ENCODE measurements at regions not wholly inside any gene's neighbourhood (a gene's known extent, or its start where the extent isn't known, plus 50 kb on each side); places are given as distances from the start of the nearest gene placed in this dataset.

DNA sequence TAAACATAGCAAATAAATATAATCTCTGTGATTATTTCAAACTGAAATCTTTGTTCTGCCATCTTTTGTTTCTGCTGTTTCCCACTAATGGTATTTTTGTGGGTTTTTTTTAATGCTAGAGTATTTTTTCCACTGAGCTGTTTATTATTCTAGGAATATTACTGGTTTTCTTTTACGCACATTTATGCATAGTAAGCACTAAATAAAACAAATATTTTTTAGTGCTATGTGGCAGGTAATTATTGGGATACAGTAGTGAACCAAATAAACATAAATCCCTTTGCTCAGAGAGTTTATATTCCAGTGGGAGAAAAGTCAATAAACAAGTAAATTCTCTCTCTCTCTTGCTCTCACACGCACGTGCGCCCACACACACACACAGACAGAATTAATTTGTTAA is 397.4 kb downstream of the PRDM5 start:
- DNase-seq: no peak

DNA sequence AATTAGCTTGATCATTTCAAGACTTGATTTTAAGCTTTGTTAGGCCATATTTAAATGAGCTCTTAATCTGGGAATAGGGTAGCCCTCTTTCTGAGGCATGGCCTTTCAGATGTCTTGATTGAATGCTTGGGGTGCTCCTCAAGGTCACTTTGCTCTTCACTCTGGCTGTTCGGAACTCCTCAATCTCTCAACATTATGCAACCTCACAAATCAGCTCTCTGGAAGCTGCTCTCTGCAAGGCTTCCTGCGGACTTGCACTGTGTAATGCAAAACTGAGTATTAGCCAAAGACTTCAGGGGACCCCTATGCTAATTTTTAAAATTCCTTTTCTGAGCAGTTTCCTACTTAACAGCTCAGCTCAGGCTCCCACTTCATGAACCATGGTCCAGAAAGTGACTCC is 398.3 kb downstream of the PRDM5 start:
- DNase-seq: no peak

- no peak for DNase-seq
These were observed 401.8 kb downstream of the PRDM5 start for GRCh38 chr4:120520761-120521160.

- DNase-seq: no peak
These were observed 404.6 kb downstream of the PRDM5 start for GRCh38 chr4:120517966-120518365.

DNA sequence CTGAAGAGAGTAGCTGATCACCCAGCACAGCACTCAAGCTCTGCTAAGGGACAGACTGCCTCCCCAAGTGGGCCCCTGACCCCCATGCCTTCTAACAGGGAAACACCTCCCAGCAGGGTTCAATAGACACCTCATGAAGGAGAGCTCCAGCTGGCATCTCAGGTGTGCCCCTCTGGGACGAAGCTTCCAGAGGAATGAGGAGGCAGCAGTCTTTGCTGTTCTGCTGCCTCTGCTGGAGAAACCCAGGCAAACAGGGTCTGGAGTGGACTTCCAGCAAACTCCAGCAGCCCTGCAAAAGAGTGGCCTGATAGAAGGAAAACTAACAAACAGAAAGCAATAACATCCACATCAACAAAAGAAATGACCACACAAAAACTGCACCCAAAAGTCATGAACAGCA is 412.8 kb downstream of the PRDM5 start:
- DNase-seq: no peak

- DNase-seq: no peak
These were observed 413.3 kb downstream of the PRDM5 start for GRCh38 chr4:120509222-120509621.

GRCh38 chr4:120508036-120508435 is 414.5 kb downstream of the PRDM5 start:
- no peak for DNase-seq

DNA sequence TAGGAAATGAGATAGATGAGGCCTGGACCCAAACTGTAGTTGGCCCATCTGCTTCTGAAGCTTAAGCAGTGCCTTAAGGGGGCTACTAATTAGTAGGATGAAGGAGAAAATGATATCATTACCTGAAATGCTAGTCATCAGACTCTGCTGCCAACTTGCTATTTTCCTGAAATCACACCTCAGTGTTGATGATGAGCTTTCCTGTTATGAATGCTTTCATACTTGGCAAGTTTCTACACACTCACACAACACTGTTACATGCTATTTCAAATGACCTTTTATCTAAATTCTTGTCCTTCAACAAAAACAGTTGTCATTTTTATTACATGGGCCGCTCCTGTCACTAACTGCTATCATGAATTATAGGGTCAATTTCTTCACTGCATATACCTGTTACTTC is 416.0 kb downstream of the PRDM5 start:
- DNase-seq: no peak

DNA sequence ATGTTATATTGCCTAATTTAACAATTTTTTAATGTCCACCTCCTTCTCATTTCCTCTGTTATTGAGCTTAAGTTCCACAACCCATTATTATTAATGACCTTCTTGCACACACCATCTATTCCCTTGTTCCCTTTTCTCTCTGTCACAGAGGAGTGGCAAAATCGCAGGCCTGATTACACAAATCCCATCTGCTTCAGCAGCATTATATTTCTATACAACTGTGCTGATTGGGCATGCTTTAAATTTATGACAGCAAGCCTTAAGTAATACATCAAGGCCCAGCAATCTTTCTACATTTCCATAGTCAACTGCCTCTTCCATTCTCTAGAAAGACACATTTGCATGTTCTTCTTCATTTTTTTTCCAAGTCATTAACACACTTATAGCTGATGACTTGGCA is 423.8 kb downstream of the PRDM5 start:
- no peak for DNase-seq

DNA sequence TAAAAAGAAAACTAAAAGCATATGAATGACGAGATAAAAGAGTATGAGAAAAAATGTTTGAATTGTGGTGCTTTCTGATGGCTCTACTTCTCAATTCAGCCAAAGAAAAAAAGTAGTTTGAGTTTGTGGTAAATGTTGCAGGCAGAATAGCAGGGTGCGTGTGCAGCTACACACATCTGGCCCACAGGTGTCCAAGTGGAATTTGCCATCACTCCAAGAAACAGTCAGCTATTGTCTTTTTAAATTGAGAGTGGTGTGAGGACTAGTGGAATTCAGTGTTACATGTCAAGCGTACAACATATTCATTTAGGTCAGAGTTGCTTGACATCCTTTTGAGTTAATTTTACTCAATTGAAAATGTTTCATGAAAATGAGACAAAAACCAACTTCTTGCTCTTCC is 424.8 kb upstream of the MAD2L1 start:
- no peak for DNase-seq

DNA sequence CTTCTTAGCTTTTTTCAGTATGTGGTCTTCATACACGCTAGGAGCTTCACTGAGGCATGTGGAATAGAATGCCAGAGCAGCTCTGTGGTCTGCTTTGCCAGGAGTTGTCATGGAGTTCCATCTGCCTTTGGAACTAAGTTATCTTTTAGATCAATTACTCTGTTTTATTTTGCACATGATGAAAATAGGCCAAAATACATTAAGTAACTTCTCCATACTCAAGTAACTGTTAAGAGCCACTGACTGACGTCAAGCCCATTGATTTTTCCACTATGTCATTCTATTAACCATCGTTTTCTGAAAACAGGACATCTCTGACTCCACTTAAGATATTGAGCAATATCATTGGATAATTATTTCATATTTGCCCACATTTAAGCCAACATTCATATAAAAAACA is 415.1 kb upstream of the MAD2L1 start:
- no peak for DNase-seq

DNA sequence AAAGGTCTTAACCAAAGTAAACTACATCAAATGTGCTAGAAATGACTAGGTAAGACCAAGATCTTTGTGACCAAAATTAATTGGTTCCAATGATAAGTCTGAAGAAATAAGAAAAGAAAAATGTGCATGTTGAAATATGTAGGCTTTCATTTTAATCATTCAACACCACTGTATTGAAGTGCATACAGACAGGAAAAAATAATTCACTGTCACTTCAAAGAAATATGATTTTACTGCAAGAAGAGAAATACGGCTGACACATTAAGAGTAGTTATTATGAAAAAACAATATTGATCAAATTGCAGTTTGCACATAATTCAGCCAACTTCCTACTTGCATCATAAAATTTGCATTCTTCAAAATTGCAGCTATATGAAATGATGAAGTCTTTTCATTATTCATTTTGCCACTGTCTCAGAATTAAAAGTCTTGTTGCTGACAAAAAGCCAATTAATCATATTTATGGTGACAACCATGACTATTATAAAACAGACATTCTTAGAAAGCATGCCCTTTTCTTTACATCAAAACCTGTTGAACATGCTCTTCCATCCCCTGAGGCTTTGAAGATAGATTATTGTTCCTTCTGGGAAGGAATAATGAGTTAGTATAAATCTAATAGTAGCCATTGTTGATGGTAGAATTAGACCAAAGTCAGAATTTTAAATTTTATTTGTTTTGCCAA is 405.9 kb upstream of the MAD2L1 start:
- DNase-seq: no peak

GRCh38 chr4:120466429-120466828 is 399.8 kb upstream of the MAD2L1 start:
- DNase-seq: no peak

DNA sequence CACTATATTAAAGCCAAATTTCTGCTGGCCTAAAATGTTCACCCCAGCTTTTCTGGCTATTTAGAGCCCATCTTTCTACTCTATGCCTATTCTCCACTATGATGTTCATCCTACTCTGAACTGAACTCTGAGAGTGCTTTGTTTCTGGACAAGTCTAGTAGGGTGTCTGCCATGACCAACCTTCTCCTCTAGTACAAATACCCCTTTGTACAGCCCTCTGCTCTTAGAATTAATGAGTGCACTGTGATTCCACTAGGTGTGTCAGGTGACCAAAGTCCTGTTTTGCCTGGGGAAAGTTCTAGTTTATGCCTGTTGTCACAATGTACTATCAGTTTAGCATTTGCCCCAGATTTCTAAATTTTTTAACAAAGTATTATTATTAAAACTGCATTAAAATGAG is 388.1 kb upstream of the MAD2L1 start:
- DNase-seq: no peak

DNA sequence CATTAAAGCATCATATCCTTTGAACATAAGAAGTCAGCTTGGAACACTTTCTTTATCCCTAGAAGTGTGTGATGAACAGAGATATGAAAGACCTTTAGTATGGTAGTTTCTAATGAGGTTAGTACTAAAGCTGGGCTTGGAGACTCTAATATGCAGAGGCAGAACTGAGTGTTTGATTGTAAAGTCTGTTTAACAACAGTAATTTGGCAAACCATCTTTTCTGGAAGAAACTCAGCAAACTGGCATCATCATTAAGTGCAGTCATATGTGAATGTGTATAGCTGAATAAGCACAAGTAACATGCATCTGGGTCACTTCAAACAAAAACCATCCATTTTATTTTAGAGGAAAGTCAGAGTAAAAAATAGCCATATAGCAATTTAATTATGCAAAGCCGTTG is 385.9 kb upstream of the MAD2L1 start:
- no peak for DNase-seq

- no peak for DNase-seq
These were observed 385.4 kb upstream of the MAD2L1 start for GRCh38 chr4:120452001-120452400.

DNA sequence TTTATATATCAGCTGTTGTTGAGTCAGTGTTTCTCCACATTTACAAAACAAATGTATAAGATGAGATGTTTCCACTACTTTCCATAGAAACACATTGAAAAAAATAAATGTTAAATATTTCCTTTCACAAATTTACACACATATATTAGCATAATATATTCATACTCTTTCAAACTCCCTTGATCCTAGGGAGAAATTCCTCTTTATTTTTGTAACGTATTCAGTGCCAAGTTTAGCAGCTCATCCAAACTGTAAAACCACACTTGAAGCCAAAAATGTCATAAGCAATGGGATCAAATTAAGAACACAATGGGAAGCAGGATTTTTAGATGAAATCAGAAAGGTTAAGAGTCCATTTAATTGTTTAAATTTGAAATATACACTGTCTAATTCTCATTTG is 381.1 kb upstream of the MAD2L1 start:
- no peak for DNase-seq

DNA sequence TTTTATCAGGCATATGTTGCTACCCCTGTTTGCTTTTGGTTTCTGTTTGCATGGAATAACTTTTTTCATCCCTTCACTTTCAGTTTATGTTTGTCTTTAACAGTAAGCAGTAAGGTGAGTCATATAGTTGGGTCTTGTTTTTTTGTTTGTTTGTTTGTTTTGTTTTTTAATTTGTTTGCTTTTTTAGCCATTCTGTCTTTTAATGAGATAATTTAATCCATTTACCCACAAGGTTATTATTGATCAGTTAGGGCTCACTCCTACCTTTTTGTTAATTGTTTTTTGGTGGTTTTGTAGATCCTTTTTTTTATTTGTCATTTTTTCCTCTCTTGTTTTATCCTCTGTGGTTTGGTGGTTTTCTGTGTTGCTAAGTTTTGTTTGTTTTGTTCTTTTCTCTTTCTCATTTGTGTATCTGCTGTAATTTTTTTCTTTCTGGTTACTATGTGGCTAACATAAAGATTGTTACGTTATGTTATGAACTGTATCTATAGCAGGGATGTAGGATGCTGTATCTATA is 379.5 kb upstream of the MAD2L1 start:
- DNase-seq: peak in 1 of 5 donors; percentile 14

- DNase-seq: no peak
These were observed 378.5 kb upstream of the MAD2L1 start for GRCh38 chr4:120445186-120445585.

DNA sequence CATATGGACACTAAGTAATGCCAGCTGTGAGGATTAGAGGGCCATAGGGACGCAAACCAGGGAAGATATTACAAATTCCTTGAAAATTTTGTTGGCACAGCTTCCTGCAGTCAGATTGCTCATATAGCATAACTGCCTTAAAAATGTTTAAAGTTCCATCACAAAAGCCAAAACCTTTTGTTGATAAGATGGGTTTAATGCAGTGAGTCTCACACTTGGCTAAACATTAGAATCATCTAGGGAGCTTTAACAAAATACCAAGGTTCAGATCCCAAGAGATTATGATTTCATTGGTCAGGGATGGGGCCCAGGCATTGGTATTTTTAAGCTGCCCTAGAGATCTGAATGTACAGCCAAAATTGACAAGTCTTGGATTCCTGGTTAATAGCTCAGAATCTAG is 376.5 kb upstream of the MAD2L1 start:
- no peak for DNase-seq

GRCh38 chr4:120440730-120441129 is 374.1 kb upstream of the MAD2L1 start:
- no peak for DNase-seq

DNA sequence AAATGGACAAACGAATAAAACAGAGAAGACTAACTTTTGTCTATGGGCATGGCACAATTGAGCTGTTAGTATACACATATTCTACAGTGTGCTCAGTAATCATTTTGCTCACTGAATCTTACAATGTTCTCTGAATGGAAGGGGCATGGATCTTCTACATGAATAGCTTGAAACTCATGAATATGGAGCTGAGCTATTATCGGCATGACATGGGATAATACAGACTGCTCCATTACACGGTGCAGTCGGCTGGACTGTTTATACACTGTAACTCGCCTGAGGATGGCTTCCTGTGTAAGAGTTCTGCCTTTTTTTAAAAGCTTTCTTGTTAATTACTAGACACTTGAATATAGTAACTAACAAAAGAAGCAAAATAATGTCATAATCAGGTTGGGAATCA is 368.5 kb upstream of the MAD2L1 start:
- DNase-seq: no peak

GRCh38 chr4:120434756-120435155 is 368.1 kb upstream of the MAD2L1 start:
- DNase-seq: no peak

DNA sequence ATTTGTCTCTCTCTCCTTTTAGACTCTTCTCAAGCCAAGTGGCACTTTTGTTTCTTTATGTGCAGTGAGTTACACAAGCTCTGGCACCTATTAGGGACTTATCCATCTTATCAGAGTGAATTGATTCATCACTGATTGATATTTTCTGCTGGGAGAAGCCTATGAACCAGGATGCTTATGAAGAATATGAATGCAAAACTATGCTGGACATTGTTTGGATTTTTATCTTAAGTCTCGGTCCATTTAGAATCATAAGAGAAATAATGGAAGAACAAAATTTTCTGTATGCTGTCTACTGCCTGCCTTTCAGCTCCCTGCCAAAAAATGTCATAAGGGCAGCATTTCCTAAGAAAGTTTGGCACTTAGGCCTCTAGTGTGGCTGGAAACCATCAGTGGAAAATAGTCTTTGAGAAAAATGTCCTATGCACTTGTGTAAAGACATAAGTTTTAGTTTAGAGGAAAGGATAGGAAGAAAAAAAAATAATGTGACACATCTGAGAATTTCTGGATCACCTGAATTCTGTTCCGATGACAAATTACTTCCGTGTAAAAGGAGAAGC is 365.7 kb upstream of the MAD2L1 start:
- no peak for DNase-seq

DNA sequence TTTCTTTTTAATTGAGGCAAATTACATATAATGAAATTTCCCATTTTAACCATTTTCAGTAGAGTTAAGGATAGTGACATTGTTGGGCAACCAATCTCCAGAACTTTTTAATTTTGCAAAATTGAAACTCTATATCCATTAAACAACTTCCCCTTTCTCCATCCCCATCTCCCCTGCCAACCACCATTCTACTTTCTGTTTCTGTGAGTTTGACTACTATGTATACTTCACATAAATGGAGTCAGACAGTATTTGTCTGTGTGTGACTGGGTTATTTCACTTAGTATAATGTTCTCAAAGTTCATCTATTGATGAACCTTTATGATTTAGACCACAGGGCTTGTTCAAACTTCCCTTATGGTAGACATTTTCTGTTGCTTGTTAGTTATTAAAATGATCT is 364.5 kb upstream of the MAD2L1 start:
- DNase-seq: no peak

Data from T-helper 1 cell (primary cell).